ENCODE measurements at regions not wholly inside any gene's neighbourhood (a gene's known extent, or its start where the extent isn't known, plus 50 kb on each side); places are given as distances from the start of the nearest gene placed in this dataset.
"Not testable (repeated sequence)": the region's sequence is repeated elsewhere in the genome, so short reads cannot be mapped to it uniquely, and the experiment has no call there.

- Histone ChIP-seq H3K27me3 (replicated peaks; ENCODE audit: control insufficient read depth, insufficient read depth, low read length) (no peaks in the 10 kb centered on the region), H3K36me3 (ENCODE audit: control insufficient read depth, insufficient read depth, low read length) (no peaks in the 10 kb centered on the region), H3K4me3 (replicated peaks; ENCODE audit: low read depth, low read length) (no peak overlapping the region)
- no peak for TF ChIP-seq CTCF (IDR thresholded peaks at IDR 0.05; ENCODE audit: insufficient read depth, low read length, poor library complexity, severe bottlenecking)
- DNase-seq (ENCODE audit: extremely low read depth, insufficient read length): no peak
Observed at GRCh38 chr18:71238974-71239624, 950.3 kb downstream of the SOCS6 start.

DNA sequence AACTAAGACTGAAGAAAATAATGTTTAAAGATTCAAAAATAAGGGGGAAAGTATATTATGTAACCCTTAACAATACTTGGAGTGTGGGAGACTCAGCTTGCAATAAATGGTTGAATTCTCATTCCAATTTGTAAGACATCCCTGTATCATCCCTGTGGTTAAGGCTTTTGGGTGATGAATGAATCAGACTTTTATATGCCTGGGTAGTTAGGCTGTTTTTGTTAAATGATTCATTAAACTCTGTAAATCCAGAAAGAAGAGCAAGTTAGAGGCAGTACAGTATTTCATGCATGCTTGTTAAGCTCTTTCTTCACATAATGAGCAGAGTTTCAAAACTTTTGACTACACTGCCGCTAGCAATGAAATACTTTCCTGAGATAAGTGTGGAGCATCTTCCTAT, 948.8 kb downstream of the SOCS6 start:
- Histone ChIP-seq H3K27me3 (replicated peaks; ENCODE audit: control insufficient read depth, insufficient read depth, low read length) (no peaks in the 10 kb centered on the region), H3K4me3 (replicated peaks; ENCODE audit: low read depth, low read length) (no peak overlapping the region), H3K36me3 (ENCODE audit: control insufficient read depth, insufficient read depth, low read length) (no peaks in the 10 kb centered on the region)
- no peak for TF ChIP-seq CTCF (IDR thresholded peaks at IDR 0.05; ENCODE audit: insufficient read depth, low read length, poor library complexity, severe bottlenecking)
- no peak for DNase-seq (ENCODE audit: extremely low read depth, insufficient read length)

DNA sequence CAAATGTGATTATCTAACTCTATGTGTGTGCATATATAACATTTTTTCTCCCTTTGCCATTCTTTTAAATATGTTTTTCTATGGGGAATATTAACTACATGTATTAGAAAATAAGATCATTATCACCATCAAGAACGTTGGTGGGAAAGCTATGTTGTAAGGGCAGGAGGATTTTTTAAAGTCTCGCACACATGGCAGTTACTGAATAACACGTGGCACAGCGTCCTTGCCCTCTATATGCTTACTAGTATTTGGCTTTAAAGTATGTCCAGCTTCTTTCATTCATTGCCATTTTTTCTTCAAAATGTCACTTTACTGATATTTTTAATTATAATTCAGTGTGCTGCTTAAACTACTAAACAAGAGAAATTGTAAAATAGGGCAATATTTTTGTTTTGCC, 944.3 kb downstream of the SOCS6 start:
- TF ChIP-seq CTCF (IDR thresholded peaks at IDR 0.05; ENCODE audit: insufficient read depth, low read length, poor library complexity, severe bottlenecking): no peak
- DNase-seq (ENCODE audit: extremely low read depth, insufficient read length): no peak
- Histone ChIP-seq H3K27me3 (replicated peaks; ENCODE audit: control insufficient read depth, insufficient read depth, low read length) (no peaks in the 10 kb centered on the region), H3K4me3 (replicated peaks; ENCODE audit: low read depth, low read length) (no peak overlapping the region), H3K36me3 (ENCODE audit: control insufficient read depth, insufficient read depth, low read length) (no peaks in the 10 kb centered on the region)

GRCh38 chr18:71223486-71223885, 934.6 kb downstream of the SOCS6 start:
- no peak for TF ChIP-seq CTCF (IDR thresholded peaks at IDR 0.05; ENCODE audit: insufficient read depth, low read length, poor library complexity, severe bottlenecking)
- H3K36me3 ChIP-seq (ENCODE audit: control insufficient read depth, insufficient read depth, low read length): no peaks in the 10 kb centered on the region
- H3K27me3 ChIP-seq (replicated peaks; ENCODE audit: control insufficient read depth, insufficient read depth, low read length): no peaks in the 10 kb centered on the region
- DNase-seq (ENCODE audit: extremely low read depth, insufficient read length): no peak
- no peak overlapping the region for H3K4me3 ChIP-seq (replicated peaks; ENCODE audit: low read depth, low read length)

- Histone ChIP-seq H3K4me3 (replicated peaks; ENCODE audit: low read depth, low read length) (no peak overlapping the region), H3K36me3 (ENCODE audit: control insufficient read depth, insufficient read depth, low read length) (no peaks in the 10 kb centered on the region), H3K27me3 (replicated peaks; ENCODE audit: control insufficient read depth, insufficient read depth, low read length) (no peaks in the 10 kb centered on the region)
- no peak for DNase-seq (ENCODE audit: extremely low read depth, insufficient read length)
- TF ChIP-seq CTCF (IDR thresholded peaks at IDR 0.05; ENCODE audit: insufficient read depth, low read length, poor library complexity, severe bottlenecking): no peak
Observed at GRCh38 chr18:71221405-71221804, 932.6 kb downstream of the SOCS6 start.

- not testable (repeated sequence) for H3K36me3 ChIP-seq (ENCODE audit: control insufficient read depth, insufficient read depth, low read length); H3K27me3 ChIP-seq (replicated peaks; ENCODE audit: control insufficient read depth, insufficient read depth, low read length); DNase-seq (ENCODE audit: extremely low read depth, insufficient read length); H3K4me3 ChIP-seq (replicated peaks; ENCODE audit: low read depth, low read length)
Observed at GRCh38 chr18:71212739-71213138, 923.9 kb downstream of the SOCS6 start.
